ENCODE measurements at regions not wholly inside any gene's neighbourhood (a gene's known extent, or its start where the extent isn't known, plus 50 kb on each side); places are given as distances from the start of the nearest gene placed in this dataset.
"Not testable (repeated sequence)": the region's sequence is repeated elsewhere in the genome, so short reads cannot be mapped to it uniquely, and the experiment has no call there.

DNA sequence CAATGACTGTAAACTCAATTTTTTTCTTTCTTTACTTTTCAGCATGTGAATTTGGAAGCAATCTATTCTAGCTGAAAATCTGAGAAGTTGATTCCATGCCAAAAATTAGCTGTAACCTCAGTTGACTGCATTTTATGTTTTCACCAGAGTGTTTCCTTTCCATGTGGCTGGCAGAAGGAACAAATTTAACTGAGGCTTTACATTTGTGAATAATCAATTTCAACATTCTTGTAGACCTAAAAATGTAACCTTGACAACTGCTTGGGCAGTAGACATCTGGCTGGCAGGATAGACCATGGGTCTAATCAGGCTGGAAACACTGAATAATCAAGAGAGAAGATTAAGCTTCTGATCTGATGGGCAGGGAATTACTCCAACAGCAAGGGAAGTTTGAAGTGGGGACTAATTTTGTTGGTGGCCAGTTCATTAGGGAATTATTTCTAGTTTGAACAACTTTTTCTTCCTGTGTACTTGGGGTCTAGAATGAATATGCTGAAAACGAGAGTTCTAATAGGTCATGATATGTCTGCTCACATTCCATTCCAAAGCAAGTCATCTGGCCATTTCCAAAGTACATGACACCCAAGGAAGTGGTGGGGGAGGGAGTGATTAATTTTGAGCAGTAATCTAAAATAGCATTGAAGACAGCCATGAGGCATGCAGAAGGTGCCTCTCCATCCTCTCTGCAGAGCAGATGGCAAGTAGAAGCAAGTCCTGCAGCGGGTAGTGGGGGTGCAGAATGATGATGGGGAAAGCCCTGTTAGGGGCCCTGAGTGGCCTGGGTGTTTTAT, 68.2 kb downstream of the ATP23 start:
- no peak overlapping the region for H3K4me3 ChIP-seq
- no peaks in the 10 kb centered on the region for H3K4me1 ChIP-seq
- H3K36me3 ChIP-seq: no peaks in the 10 kb centered on the region
- intact Hi-C loops (cut with DNase I): no loop called here
- H3K27ac ChIP-seq: no peak overlapping the region
- DNase-seq (ENCODE audit: low spot score in 2 of 2): no peak
- no peak for TF ChIP-seq CTCF (IDR thresholded peaks at IDR 0.05)
- H3K9me3 ChIP-seq: no peaks in the 10 kb centered on the region
- no peaks in the 10 kb centered on the region for H3K27me3 ChIP-seq

GRCh38 chr12:58011676-58012075, 70.3 kb downstream of the ATP23 start:
- Histone ChIP-seq H3K36me3 (no peaks in the 10 kb centered on the region), H3K9me3 (no peaks in the 10 kb centered on the region), H3K4me1 (no peaks in the 10 kb centered on the region), H3K27me3 (no peaks in the 10 kb centered on the region), H3K4me3 (no peak overlapping the region), H3K27ac (no peak overlapping the region)
- no peak for DNase-seq (ENCODE audit: low spot score in 2 of 2)
- no peak for TF ChIP-seq CTCF (IDR thresholded peaks at IDR 0.05)
- intact Hi-C loops (cut with DNase I): no loop called here

DNA sequence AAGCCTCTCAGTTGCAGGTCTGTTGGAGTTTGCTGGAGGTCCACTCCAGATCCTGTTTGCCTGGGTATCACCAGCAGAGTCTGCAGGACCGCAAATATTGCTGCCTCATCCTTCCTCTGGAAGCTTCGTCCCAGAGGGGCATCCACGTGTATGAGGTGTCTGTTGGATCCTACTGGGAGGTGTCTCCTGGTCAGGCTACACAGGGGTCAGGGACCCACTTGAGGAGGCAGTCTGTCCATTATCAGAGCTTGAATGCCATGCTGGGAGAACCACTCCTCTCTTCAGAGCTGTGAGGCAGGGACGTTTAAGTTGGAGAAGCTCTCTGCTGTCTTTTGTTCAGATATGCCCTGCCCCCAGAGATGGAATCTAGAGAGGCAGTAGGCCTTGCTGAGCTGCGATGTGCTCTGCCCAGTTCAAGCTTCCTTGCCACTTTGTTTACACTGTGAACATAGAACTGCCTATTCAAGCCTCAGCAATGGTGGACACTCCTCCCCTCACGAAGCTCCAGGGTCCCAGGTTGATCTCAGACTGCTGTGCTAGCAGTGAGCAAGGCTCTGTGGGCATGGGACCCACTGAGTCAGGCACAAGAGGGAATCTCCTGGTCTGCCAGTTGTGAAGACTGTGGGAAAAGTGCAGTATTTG, 81.1 kb downstream of the ATP23 start:
- H3K9me3 ChIP-seq; intact Hi-C loops (cut with DNase I); H3K4me1 ChIP-seq; H3K27me3 ChIP-seq; H3K36me3 ChIP-seq; H3K27ac ChIP-seq; H3K4me3 ChIP-seq; DNase-seq (ENCODE audit: low spot score in 2 of 2): not testable (repeated sequence)

DNA sequence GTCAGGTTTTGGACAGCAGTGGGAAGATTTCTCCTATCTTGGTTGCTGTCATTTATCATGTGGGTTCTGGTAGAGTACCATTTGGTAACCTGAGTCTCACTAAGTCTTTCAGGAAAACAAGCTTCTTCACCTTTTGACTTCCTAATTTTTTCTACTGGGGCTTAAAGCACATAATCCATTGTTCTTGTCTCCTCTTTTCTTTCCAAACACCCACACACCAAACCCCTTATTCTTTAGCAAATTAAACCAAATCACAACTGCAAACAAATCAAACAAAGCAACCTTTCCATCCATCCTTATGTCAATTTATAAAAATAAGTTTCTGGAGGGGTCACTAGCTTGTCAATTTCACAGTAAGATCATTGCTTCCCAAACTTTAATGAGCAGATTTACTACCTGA, 84.1 kb downstream of the ATP23 start:
- DNase-seq (ENCODE audit: low spot score in 2 of 2): no peak
- no peaks in the 10 kb centered on the region for H3K27me3 ChIP-seq
- intact Hi-C loops (cut with DNase I): no loop called here
- no peak for TF ChIP-seq CTCF (IDR thresholded peaks at IDR 0.05)
- H3K4me1 ChIP-seq: no peaks in the 10 kb centered on the region
- H3K9me3 ChIP-seq: no peaks in the 10 kb centered on the region
- H3K4me3 ChIP-seq: no peak overlapping the region
- H3K36me3 ChIP-seq: no peaks in the 10 kb centered on the region
- H3K27ac ChIP-seq: no peak overlapping the region

DNA sequence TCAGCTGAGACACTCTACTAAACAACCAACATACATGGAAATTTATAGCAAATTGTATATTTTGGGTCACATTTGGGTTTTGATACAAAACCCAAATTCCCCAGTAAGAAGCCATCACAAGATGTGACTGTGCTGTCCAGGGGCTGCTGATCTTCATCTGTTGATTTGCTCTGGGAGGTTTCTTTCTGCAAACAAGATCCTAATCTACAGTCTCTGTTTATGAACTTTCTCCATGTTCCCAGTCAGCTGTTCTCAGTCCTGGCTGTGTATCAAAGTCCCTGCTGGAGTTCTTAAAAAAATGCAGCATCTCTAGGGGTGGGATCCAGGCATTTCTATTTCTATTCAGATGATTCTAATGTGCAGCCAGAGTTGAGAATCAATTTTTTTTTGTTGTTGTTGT, 85.1 kb downstream of the ATP23 start:
- no peaks in the 10 kb centered on the region for H3K4me1 ChIP-seq
- DNase-seq (ENCODE audit: low spot score in 2 of 2): no peak
- intact Hi-C loops (cut with DNase I): no loop called here
- no peak for TF ChIP-seq CTCF (IDR thresholded peaks at IDR 0.05)
- H3K4me3 ChIP-seq: no peak overlapping the region
- no peaks in the 10 kb centered on the region for H3K9me3 ChIP-seq
- H3K27me3 ChIP-seq: no peaks in the 10 kb centered on the region
- H3K36me3 ChIP-seq: no peaks in the 10 kb centered on the region
- no peak overlapping the region for H3K27ac ChIP-seq
